Psoas muscle (tissue), 7 donors: ENCODE measurements at regions not wholly inside any gene's neighbourhood (a gene's known extent, or its start where the extent isn't known, plus 50 kb on each side); places are given as distances from the start of the nearest gene placed in this dataset.
A peak's percentile ranks its signal among the peaks of the same experiment; 100 is the strongest.

Source experiments
- ATAC-seq, 4 donors: fragments of 200-7000 bp; cut with Tn5 transposase; one replicate each; pipeline ENCODE4 v1.9.1; 2020; ENCODE audit warnings: moderate library complexity in 3 of 4, mild to moderate bottlenecking in 2 of 4
- DNase-seq, 2 donors: peaks; one replicate each; pipeline ENCODE4 v3.0.0-alpha.2; 2020
- H3K27ac ChIP-seq: fragments of 200-600 bp; one replicate; pipeline ENCODE4 v1.8.0; 2022
- H3K27me3 ChIP-seq, 3 donors: fragments of 200-600 bp in 1 of 3; one replicate each; pipeline versions ENCODE4 v1.6.1 to v1.8.0; 2013 to 2022; ENCODE audit warnings: low read length in 2 of 3, mild to moderate bottlenecking in 2 of 3, moderate library complexity in 1 of 3; ENCODE audit not compliant: insufficient read depth in 3 of 3
- H3K36me3 ChIP-seq, 2 donors: fragments of 200-600 bp in 1 of 2; one replicate each; pipeline versions ENCODE4 v1.6.1 to v1.8.0; 2013 to 2022; ENCODE audit warnings: low read depth in 1 of 2, mild to moderate bottlenecking in 1 of 2, moderate library complexity in 1 of 2; ENCODE audit not compliant: insufficient read depth in 1 of 2
- H3K4me1 ChIP-seq: fragments of 200-600 bp; one replicate; pipeline ENCODE4 v1.8.0; 2022
- H3K4me3 ChIP-seq: fragments of 200-600 bp; one replicate; pipeline ENCODE4 v1.8.0; 2022; ENCODE audit warnings: mild to moderate bottlenecking
- H3K9me3 ChIP-seq: fragments of 200-600 bp; one replicate; pipeline ENCODE4 v1.8.0; 2022
- WGBS, 3 donors: extraction: QIAGEN DNeasy Blood & Tissue Kit; methylation state at CpG; one replicate each; pipeline versions ENCODE4 v1.1.6 to v1.1.7; 2013; 5-methylcytosine and 5-hydroxymethylcytosine counted together
- intact Hi-C, 2 donors: fragments of 100-400 bp; cut with DNase I; formaldehyde crosslinking; loops; one replicate each; pipeline versions ENCODE4 v1.11.0 to v1.14.2; 2022
- TF ChIP-seq, protein P1 (sequence below): fragments of 200-600 bp; IDR thresholded peaks from one replicate; pipeline ENCODE4 v1.8.0; 2022; ENCODE audit warnings: antibody characterized with exemption
- donor health status: healthy with polysubstance abuse.
- donor health status: DM: no; HTN: no; CAD: no; lungs with moderate emphysema.
- donor health status: Bipolar disorder and iron deficiency.
- donor health status: healthy.
- donor health status: DM: yes; HTN: yes; CAD: no.
- donor health status: DM: no; HTN: no; CAD: no.
- donor health status: DM: yes; HTN: yes; CAD: no.

DNA sequence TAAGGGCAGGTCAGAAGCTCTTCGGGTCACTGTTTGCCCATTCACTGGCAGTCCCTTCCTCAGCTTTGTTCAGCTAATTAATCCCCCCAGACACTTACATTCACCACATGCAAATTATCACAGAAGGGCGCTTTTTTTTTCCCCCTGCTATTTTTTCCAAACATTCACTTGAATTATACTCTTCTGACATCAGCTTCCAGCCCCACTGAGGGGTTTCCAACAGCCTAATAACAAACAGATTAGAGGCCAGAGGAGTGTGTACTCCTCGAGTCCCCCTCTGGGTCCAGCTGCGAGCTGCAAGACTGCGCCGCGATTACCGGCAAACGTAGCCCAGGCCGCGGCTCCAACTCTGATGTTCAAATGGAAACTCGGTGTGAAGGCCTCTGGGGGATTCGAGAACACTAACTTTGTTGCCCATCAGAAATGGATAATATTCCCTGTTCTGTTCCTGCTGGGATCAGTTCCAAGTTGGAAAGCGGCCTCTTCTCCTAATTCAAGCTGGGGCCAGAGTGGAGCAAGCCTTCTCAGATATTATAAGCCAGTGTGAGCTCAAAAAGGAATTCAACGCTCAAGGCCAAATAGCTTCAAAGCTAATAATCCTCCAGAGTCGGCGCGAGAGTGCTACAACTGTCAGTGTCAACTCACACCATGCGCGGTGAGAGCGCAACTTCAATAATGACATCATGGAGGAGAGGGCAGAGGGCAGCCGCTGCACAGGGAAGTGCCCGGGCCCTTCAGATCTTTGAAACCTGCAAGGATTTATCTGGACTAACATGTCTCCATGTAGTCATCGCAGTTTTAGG, 560.8 kb downstream of the BNC2 start:
- Histone ChIP-seq H3K4me1 (peaks cover 4% of the 10 kb centered on the region), H3K27me3 (peaks cover 0 to 5% (median 0%) of the 10 kb centered on the region in 3 donors), H3K9me3 (no peaks in the 10 kb centered on the region), H3K4me3 (peak overlapping the region; percentile 13), H3K36me3 (no peaks in the 10 kb centered on the region), H3K27ac (peak overlapping the region; percentile 5)
- TF ChIP-seq, protein P1, sequence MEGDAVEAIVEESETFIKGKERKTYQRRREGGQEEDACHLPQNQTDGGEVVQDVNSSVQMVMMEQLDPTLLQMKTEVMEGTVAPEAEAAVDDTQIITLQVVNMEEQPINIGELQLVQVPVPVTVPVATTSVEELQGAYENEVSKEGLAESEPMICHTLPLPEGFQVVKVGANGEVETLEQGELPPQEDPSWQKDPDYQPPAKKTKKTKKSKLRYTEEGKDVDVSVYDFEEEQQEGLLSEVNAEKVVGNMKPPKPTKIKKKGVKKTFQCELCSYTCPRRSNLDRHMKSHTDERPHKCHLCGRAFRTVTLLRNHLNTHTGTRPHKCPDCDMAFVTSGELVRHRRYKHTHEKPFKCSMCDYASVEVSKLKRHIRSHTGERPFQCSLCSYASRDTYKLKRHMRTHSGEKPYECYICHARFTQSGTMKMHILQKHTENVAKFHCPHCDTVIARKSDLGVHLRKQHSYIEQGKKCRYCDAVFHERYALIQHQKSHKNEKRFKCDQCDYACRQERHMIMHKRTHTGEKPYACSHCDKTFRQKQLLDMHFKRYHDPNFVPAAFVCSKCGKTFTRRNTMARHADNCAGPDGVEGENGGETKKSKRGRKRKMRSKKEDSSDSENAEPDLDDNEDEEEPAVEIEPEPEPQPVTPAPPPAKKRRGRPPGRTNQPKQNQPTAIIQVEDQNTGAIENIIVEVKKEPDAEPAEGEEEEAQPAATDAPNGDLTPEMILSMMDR, result no peak
- WGBS, 3 donors, result 24 to 33% (median 28%) methylated on average over 24 of the region's 24 CpGs
- peak; percentile 48 to 70 for DNase-seq
- intact Hi-C loops, result no loop called here
- peak; percentile 60 to 85 (median 80) for ATAC-seq

DNA sequence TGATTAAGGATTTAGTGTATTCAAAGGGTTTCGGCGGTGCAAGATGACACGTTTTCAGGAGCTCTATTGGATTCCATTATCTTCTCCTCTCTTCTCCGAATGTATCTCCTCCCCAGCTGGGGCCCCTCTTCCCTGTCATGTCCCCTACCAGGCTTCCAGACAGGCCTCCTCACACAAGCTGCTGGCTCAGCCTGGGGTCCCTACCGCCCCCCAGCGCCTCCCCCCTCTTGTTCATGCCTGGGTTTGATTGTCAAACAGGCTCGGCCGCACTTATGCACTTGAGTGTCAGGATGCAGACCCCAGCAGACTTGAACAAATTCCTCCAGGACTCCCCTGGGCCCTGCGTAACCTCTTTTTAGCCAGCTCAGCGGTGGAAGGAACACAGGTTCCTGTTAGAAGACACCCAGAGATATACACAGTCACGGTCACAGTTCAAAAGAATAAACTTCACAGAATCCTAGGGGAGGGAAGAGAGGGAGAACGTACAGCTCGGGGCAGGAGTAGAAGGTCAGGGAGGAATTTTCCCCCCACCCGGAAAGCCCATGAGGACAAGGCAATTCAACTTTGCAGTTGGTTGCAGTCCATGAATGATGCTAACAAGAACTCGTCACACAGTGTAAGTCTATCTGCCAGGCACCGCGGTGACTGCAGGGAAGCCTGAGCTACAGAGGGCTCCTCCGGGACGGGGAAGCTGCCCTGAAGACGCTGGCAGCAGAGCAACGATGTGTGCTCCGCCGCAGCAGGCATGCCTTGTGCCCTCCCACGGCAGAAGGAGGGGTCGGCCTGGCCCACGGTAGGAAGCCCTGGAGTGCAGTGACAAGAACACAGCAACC, 560.0 kb downstream of the BNC2 start:
- 38 to 53% (median 45%) methylated on average over 26 of the region's 26 CpGs for WGBS, 3 donors
- Histone ChIP-seq H3K36me3 (no peaks in the 10 kb centered on the region), H3K9me3 (no peaks in the 10 kb centered on the region), H3K4me3 (peak overlapping the region; percentile 13), H3K4me1 (peaks cover 4% of the 10 kb centered on the region), H3K27ac (peak overlapping the region; percentile 5), H3K27me3 (peaks cover 0 to 5% (median 0%) of the 10 kb centered on the region in 3 donors)
- ATAC-seq (peak; percentile 55 to 72 (median 62)), DNase-seq (peak in 1 of 2 donors; percentile 44)
- TF ChIP-seq, protein P1, result no peak
- intact Hi-C loops, result no loop called here

- ATAC-seq (no peak), DNase-seq (no peak)
- TF ChIP-seq, protein P1, result no peak
- Histone ChIP-seq H3K9me3 (no peaks in the 10 kb centered on the region), H3K4me3 (no peak overlapping the region), H3K36me3 (no peaks in the 10 kb centered on the region), H3K4me1 (peaks cover 4% of the 10 kb centered on the region), H3K27me3 (peaks cover 0 to 5% (median 0%) of the 10 kb centered on the region in 3 donors), H3K27ac (no peak overlapping the region)
- intact Hi-C loops, result no loop called here
- WGBS, 3 donors, result 76 to 79% (median 79%) methylated on average over 6 of the region's 6 CpGs
These were observed 558.4 kb downstream of the BNC2 start for GRCh38 chr9:16312116-16312515.

DNA sequence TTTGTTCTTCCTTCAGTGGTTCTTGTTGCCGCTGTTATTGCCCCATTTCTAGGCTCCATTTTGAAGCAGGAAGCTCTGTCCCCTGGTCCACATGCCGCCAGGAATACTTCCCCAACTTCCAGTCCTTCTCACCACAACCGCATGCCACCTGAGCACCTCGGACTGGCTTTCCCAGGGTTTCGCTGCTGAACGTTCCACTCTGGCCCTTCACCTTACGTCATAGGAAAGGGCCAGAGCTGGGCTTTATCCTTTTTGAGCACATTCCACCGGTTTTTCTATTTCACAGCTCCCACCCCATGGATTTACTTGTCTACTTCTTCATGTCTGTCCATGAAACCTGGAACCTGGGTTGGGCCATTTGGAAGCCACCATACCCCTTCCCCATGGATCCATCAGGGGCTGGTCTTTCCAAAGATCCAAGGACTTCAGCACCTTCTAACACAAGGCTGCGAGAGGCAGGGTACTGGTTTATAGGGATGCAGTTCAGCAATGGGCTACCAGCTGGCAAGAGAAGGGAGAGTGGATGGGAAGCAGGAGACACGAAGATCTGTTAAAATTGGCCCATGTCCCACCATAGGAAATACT, 557.4 kb downstream of the BNC2 start:
- no peak for DNase-seq
- Histone ChIP-seq H3K4me3 (no peak overlapping the region), H3K36me3 (no peaks in the 10 kb centered on the region), H3K27me3 (peaks cover 0 to 5% (median 0%) of the 10 kb centered on the region in 3 donors), H3K9me3 (no peaks in the 10 kb centered on the region), H3K27ac (no peak overlapping the region), H3K4me1 (peaks cover 4% of the 10 kb centered on the region)
- 87 to 95% (median 93%) methylated on average over 10 of the region's 10 CpGs for WGBS, 3 donors
- intact Hi-C loops, result no loop called here
- ATAC-seq, result no peak
- TF ChIP-seq, protein P1, result no peak
